Stimulated activated CD4-positive, alpha-beta T cell treated with anti-CD3 and anti-CD28 coated beads, Interleukin-15, amount 100 ng/mL, for 48 hours (primary cell): ENCODE measurements at regions not wholly inside any gene's neighbourhood (a gene's known extent, or its start where the extent isn't known, plus 50 kb on each side); places are given as distances from the start of the nearest gene placed in this dataset.

Source experiments
- DNase-seq, 2 donors: peaks; one replicate each; pipeline ENCODE4 v3.0.0-alpha.2; 2020; ENCODE audit warnings: low read depth in 2 of 2

GRCh38 chr2:145025382-145025781, 505.5 kb upstream of the ZEB2 start:
- no peak for DNase-seq

GRCh38 chr2:145023334-145023934, 503.5 kb upstream of the ZEB2 start:
- DNase-seq, result no peak

- no peak for DNase-seq
Measured at GRCh38 chr2:145022666-145023333, 502.9 kb upstream of the ZEB2 start.

GRCh38 chr2:145021962-145022665, 502.2 kb upstream of the ZEB2 start:
- DNase-seq, result no peak

- no peak for DNase-seq
Measured at GRCh38 chr2:145020694-145021093, 500.8 kb upstream of the ZEB2 start.

GRCh38 chr2:145020139-145020538, 500.2 kb upstream of the ZEB2 start:
- no peak for DNase-seq

GRCh38 chr2:145018502-145018901, 498.6 kb upstream of the ZEB2 start:
- no peak for DNase-seq

GRCh38 chr2:145017149-145017548, 497.2 kb upstream of the ZEB2 start:
- DNase-seq, result no peak

- DNase-seq, result no peak
Measured at GRCh38 chr2:145016711-145017110, 496.8 kb upstream of the ZEB2 start.

- no peak for DNase-seq
Measured at GRCh38 chr2:145015561-145015960, 495.6 kb upstream of the ZEB2 start.

- no peak for DNase-seq
Measured at GRCh38 chr2:145012806-145013205, 492.9 kb upstream of the ZEB2 start.

- DNase-seq, result no peak
Measured at GRCh38 chr2:145012214-145012670, 492.3 kb upstream of the ZEB2 start.

GRCh38 chr2:145010635-145011034, 490.7 kb upstream of the ZEB2 start:
- no peak for DNase-seq

GRCh38 chr2:145007960-145008263, 488.0 kb upstream of the ZEB2 start:
- DNase-seq, result no peak

- no peak for DNase-seq
Measured at GRCh38 chr2:145007093-145007959, 487.4 kb upstream of the ZEB2 start.

GRCh38 chr2:145002624-145003023, 482.7 kb upstream of the ZEB2 start:
- DNase-seq, result no peak

- no peak for DNase-seq
Measured at GRCh38 chr2:145000376-145000775, 480.5 kb upstream of the ZEB2 start.

- DNase-seq, result no peak
Measured at GRCh38 chr2:144999936-145000335, 480.0 kb upstream of the ZEB2 start.

GRCh38 chr2:144999071-144999875, 479.4 kb upstream of the ZEB2 start:
- DNase-seq, result no peak

- no peak for DNase-seq
Measured at GRCh38 chr2:144998435-144998834, 478.5 kb upstream of the ZEB2 start.

- DNase-seq, result no peak
Measured at GRCh38 chr2:144996225-144996795, 476.4 kb upstream of the ZEB2 start.
